ENCODE measurements at regions not wholly inside any gene's neighbourhood (a gene's known extent, or its start where the extent isn't known, plus 50 kb on each side); places are given as distances from the start of the nearest gene placed in this dataset.

- peaks cover 10% of the 10 kb centered on the region; the same call in 1 of the 2 replicates for H3F3A ChIP-seq (ENCODE audit: insufficient read depth, low read depth)
- peak in 1 of 2 experiments; percentile 4 for DNase-seq
- peaks cover 33% of the 10 kb centered on the region for H3K4me1 ChIP-seq (replicated peaks; ENCODE audit: insufficient read depth)
- no peak for TF ChIP-seq EZH2 (IDR thresholded peaks at IDR 0.05; ENCODE audit: low read depth)
- TF ChIP-seq, protein P1, sequence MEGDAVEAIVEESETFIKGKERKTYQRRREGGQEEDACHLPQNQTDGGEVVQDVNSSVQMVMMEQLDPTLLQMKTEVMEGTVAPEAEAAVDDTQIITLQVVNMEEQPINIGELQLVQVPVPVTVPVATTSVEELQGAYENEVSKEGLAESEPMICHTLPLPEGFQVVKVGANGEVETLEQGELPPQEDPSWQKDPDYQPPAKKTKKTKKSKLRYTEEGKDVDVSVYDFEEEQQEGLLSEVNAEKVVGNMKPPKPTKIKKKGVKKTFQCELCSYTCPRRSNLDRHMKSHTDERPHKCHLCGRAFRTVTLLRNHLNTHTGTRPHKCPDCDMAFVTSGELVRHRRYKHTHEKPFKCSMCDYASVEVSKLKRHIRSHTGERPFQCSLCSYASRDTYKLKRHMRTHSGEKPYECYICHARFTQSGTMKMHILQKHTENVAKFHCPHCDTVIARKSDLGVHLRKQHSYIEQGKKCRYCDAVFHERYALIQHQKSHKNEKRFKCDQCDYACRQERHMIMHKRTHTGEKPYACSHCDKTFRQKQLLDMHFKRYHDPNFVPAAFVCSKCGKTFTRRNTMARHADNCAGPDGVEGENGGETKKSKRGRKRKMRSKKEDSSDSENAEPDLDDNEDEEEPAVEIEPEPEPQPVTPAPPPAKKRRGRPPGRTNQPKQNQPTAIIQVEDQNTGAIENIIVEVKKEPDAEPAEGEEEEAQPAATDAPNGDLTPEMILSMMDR (conservative IDR thresholded peaks at IDR 0.05) = no peak
- H2AFZ ChIP-seq = no peak overlapping the region
- ChIA-PET POLR2A (ENCODE audit: unreplicated experiment) (no interaction called here), CTCF (no interaction called here)
- intact Hi-C loops (cut with micrococcal nuclease; ENCODE audit: unreplicated experiment) = loop anchor here (5.0 to 10.0 kb wide), 2 partner anchors 130 to 1052 kb away; no protein-coding TSS in a partner anchor
- H3K27ac ChIP-seq = no peak overlapping the region
- no TSS peak for BruUV-seq (replicated peaks)
- no peaks in the 10 kb centered on the region for H3K79me2 ChIP-seq (ENCODE audit: low read depth)
- no peaks in the 10 kb centered on the region for H4K20me1 ChIP-seq (ENCODE audit: insufficient read depth)
- no peak overlapping the region for H3K4me2 ChIP-seq
- H3K27me3 ChIP-seq (ENCODE audit: insufficient read depth, low read depth) = no peaks in the 10 kb centered on the region
- H3K9me3 ChIP-seq (ENCODE audit: insufficient read depth, low read depth) = no peaks in the 10 kb centered on the region; the same call in 1 of the 2 replicates
- no peak overlapping the region for H3K4me3 ChIP-seq
- no peaks in the 10 kb centered on the region for H3K36me3 ChIP-seq (ENCODE audit: low read depth)
- H3K9me2 ChIP-seq (ENCODE audit: insufficient read depth) = no peaks in the 10 kb centered on the region
Observed at GRCh38 chr2:19804639-19805260, 97.0 kb downstream of the TTC32 start.

- H3K27me3 ChIP-seq (ENCODE audit: insufficient read depth, low read depth) = no peaks in the 10 kb centered on the region
- intact Hi-C loops (cut with micrococcal nuclease; ENCODE audit: unreplicated experiment) = loop anchor here (5.0 to 10.0 kb wide), 2 partner anchors 133 to 1050 kb away; no protein-coding TSS in a partner anchor
- peak overlapping the region; percentile 68 for H3K4me2 ChIP-seq
- POLR2A ChIA-PET (ENCODE audit: unreplicated experiment) = interaction anchor here (0.6 to 1.2 kb wide), 3 partner anchors 16 to 644 kb away, joined by 3 to 8 read pairs (median 6); partner anchors contain the start of genes LAPTM4A and RHOB
- DNase-seq = peak; percentile 28 to 73
- peak overlapping the region; percentile 47 for H3K27ac ChIP-seq
- CTCF ChIA-PET = interaction anchor here (0.6 to 1.7 kb wide), 2 partner anchors 17 to 805 kb away, joined by 3 to 5 read pairs; no protein-coding TSS in a partner anchor
- H3K4me3 ChIP-seq = no peak overlapping the region
- no peaks in the 10 kb centered on the region for H4K20me1 ChIP-seq (ENCODE audit: insufficient read depth)
- H3K4me1 ChIP-seq (replicated peaks; ENCODE audit: insufficient read depth) = peaks cover 48% of the 10 kb centered on the region
- no TSS peak for BruUV-seq (replicated peaks)
- H3K9me2 ChIP-seq (ENCODE audit: insufficient read depth) = no peaks in the 10 kb centered on the region
- H3K9me3 ChIP-seq (ENCODE audit: insufficient read depth, low read depth) = no peaks in the 10 kb centered on the region; the same call in 1 of the 2 replicates
- no peaks in the 10 kb centered on the region for H3K36me3 ChIP-seq (ENCODE audit: low read depth)
- TF ChIP-seq EZH2 (IDR thresholded peaks at IDR 0.05; ENCODE audit: low read depth) = no peak
- TF ChIP-seq, protein P1 (conservative IDR thresholded peaks at IDR 0.05) = no peak
- H3K79me2 ChIP-seq (ENCODE audit: low read depth) = no peaks in the 10 kb centered on the region
- H3F3A ChIP-seq (ENCODE audit: insufficient read depth, low read depth) = peaks cover 12% of the 10 kb centered on the region; the same call in 1 of the 2 replicates
- H2AFZ ChIP-seq = no peak overlapping the region
Observed at GRCh38 chr2:19802086-19802841, 99.5 kb downstream of the TTC32 start.

GRCh38 chr2:19801367-19802080 is 100.3 kb downstream of the TTC32 start:
- Histone ChIP-seq H2AFZ (no peak overlapping the region), H3K4me3 (peak overlapping the region; percentile 15; the same call in 1 of the 2 replicates), H3K9me2 (ENCODE audit: insufficient read depth) (no peaks in the 10 kb centered on the region), H3K4me1 (replicated peaks; ENCODE audit: insufficient read depth) (peaks cover 51% of the 10 kb centered on the region), H3K4me2 (peak overlapping the region; percentile 68), H3K36me3 (ENCODE audit: low read depth) (no peaks in the 10 kb centered on the region), H3K27ac (peak overlapping the region; percentile 47), H3K79me2 (ENCODE audit: low read depth) (no peaks in the 10 kb centered on the region), H3F3A (ENCODE audit: insufficient read depth, low read depth) (peaks cover 17% of the 10 kb centered on the region; the same call in 1 of the 2 replicates), H4K20me1 (ENCODE audit: insufficient read depth) (no peaks in the 10 kb centered on the region), H3K27me3 (ENCODE audit: insufficient read depth, low read depth) (no peaks in the 10 kb centered on the region), H3K9me3 (ENCODE audit: insufficient read depth, low read depth) (no peaks in the 10 kb centered on the region; the same call in 1 of the 2 replicates)
- peak; percentile 96 for DNase-seq
- BruUV-seq (replicated peaks) = no TSS peak
- intact Hi-C loops (cut with micrococcal nuclease; ENCODE audit: unreplicated experiment) = loop anchor here (1.0 to 10.0 kb wide), 5 partner anchors 15 to 1049 kb away; no protein-coding TSS in a partner anchor
- ChIA-PET POLR2A (ENCODE audit: unreplicated experiment) (interaction anchor here (0.6 to 1.2 kb wide), 2 partner anchors 250 to 645 kb away, joined by 3 to 8 read pairs; partner anchors contain the start of genes LAPTM4A and RHOB), CTCF (interaction anchor here (0.6 to 1.7 kb wide), 2 partner anchors 18 to 805 kb away, joined by 3 to 5 read pairs; no protein-coding TSS in a partner anchor)
- TF ChIP-seq, protein P1 (conservative IDR thresholded peaks at IDR 0.05) = no peak
- TF ChIP-seq EZH2 (IDR thresholded peaks at IDR 0.05; ENCODE audit: low read depth) = no peak
